Adrenal gland (tissue), 9 donors: ENCODE measurements at regions not wholly inside any gene's neighbourhood (a gene's known extent, or its start where the extent isn't known, plus 50 kb on each side); places are given as distances from the start of the nearest gene placed in this dataset.

ENCODE experiments used
- DNase-seq, 7 donors: peaks; one replicate each; pipeline ENCODE4 v3.0.0-alpha.2; 2019 to 2020
- H3K27ac ChIP-seq, 5 donors: fragments of 200-600 bp; sonication (generic) in 4 of 5; 1 replicate in 3 of 5; 2 replicates in 2 of 5; pipeline versions ENCODE4 v1.5.1 to v1.8.0; 2016 to 2020; ENCODE audit warnings: mild to moderate bottlenecking in 1 of 5
- H3K27me3 ChIP-seq: fragments of 200-600 bp; 2 replicates; pipeline ENCODE4 v1.8.0; 2021
- H3K36me3 ChIP-seq, 2 donors: fragments of 200-600 bp; replicated peaks in 1 of 2; 1 replicate in 1 of 2; 2 replicates in 1 of 2; pipeline versions ENCODE4 v1.5.1 to v1.8.0; 2018 to 2022
- H3K4me1 ChIP-seq, 2 donors: fragments of 200-600 bp; replicated peaks in 1 of 2; 1 replicate in 1 of 2; 2 replicates in 1 of 2; pipeline versions ENCODE4 v1.5.1 to v1.8.0; 2018 to 2021
- H3K4me3 ChIP-seq, 4 donors: fragments of 200-600 bp; sonication (generic) in 3 of 4; one replicate each; pipeline ENCODE4 v1.5.1; 2016 to 2018
- H3K9me3 ChIP-seq, 3 donors: fragments of 200-600 bp; sonication (generic) in 1 of 3; replicated peaks in 1 of 3; 1 replicate in 2 of 3; 2 replicates in 1 of 3; pipeline versions ENCODE4 v1.5.1 to v1.8.0; 2016 to 2021
- POLR2A ChIP-seq, 2 donors: fragments of 450-650 bp; IDR thresholded peaks; one replicate each; pipeline ENCODE4 v1.6.1; 2017; ENCODE audit warnings: antibody characterized with exemption in 2 of 2, mild to moderate bottlenecking in 2 of 2, moderate library complexity in 1 of 2
- WGBS, 4 donors: extraction: QIAGEN DNeasy Blood & Tissue Kit in 2 of 4; methylation state at CpG; one replicate each; pipeline versions ENCODE4 v1.1.5 to v1.1.7; 2013 to 2017; 5-methylcytosine and 5-hydroxymethylcytosine counted together
- intact Hi-C, 2 donors: fragments of 100-400 bp; cut with DNase I; formaldehyde crosslinking; loops; one replicate each; pipeline versions ENCODE4 v1.14.1 to v1.15.0; 2022 to 2023
- TF ChIP-seq, protein P1 (sequence below), 6 experiments: fragments of 450-650 bp in 4 of 6; fragments of 200-600 bp in 2 of 6; sonication (generic) in 1 of 6; IDR thresholded peaks; 1 replicate in 5 of 6; 2 replicates in 1 of 6; pipeline versions ENCODE4 v1.5.1 to v1.8.0; 2016 to 2021; ENCODE audit warnings: antibody characterized with exemption in 6 of 6, mild to moderate bottlenecking in 2 of 6, moderate library complexity in 1 of 6
- donor health status: healthy with polysubstance abuse.
- donor health status: Bipolar disorder and iron deficiency.
- donor health status: DM: yes; HTN: yes; CAD: no.
- donor health status: DM: no; HTN: no; CAD: no.
- donor health status: DM: no; HTN: no; CAD: no.

DNA sequence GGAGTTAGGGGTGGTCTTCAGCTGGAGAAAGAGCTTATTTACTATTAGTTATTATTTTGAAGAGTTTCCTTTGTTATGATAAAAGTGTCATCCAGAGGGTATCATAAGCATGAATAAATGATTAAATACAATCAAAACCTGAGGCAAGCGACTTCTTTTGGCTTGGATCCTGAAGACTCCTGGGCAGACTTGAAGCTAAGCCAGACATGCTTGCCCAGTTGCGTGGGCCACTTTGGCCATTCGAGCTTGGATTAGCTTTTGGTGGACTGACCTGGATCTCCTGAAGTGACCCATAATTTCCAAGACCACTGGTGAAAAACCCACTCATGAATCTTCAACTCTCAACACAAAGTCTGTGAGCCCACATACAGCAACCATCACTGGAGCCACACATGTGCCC lies 335.8 kb downstream of the NR2F1-AS1 start:
- peak overlapping the region in 2 of 5 donors; percentile 35 to 45 for H3K27ac ChIP-seq

GRCh38 chr5:93243481-93243880 lies 337.5 kb downstream of the NR2F1-AS1 start:
- intact Hi-C loops = no loop called here
- no peak for TF ChIP-seq POLR2A (IDR thresholded peaks at IDR 0.05)
- TF ChIP-seq, protein P1, sequence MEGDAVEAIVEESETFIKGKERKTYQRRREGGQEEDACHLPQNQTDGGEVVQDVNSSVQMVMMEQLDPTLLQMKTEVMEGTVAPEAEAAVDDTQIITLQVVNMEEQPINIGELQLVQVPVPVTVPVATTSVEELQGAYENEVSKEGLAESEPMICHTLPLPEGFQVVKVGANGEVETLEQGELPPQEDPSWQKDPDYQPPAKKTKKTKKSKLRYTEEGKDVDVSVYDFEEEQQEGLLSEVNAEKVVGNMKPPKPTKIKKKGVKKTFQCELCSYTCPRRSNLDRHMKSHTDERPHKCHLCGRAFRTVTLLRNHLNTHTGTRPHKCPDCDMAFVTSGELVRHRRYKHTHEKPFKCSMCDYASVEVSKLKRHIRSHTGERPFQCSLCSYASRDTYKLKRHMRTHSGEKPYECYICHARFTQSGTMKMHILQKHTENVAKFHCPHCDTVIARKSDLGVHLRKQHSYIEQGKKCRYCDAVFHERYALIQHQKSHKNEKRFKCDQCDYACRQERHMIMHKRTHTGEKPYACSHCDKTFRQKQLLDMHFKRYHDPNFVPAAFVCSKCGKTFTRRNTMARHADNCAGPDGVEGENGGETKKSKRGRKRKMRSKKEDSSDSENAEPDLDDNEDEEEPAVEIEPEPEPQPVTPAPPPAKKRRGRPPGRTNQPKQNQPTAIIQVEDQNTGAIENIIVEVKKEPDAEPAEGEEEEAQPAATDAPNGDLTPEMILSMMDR (IDR thresholded peaks at IDR 0.05) = no peak
- Histone ChIP-seq H3K9me3 (no peaks in the 10 kb centered on the region), H3K4me1 (no peaks in the 10 kb centered on the region), H3K36me3 (no peaks in the 10 kb centered on the region), H3K27me3 (no peaks in the 10 kb centered on the region), H3K4me3 (no peak overlapping the region), H3K27ac (peak overlapping the region in 1 of 5 donors; percentile 36)
- 55 to 84% (median 73%) methylated on average over 1 of the region's 1 CpG for WGBS, 4 donors
- DNase-seq = no peak

More for the DNA sequence above, 335.8 kb downstream of the NR2F1-AS1 start:
- Histone ChIP-seq H3K9me3 (no peaks in the 10 kb centered on the region), H3K36me3 (no peaks in the 10 kb centered on the region), H3K27me3 (no peaks in the 10 kb centered on the region), H3K4me1 (peaks cover 0 to 9% of the 10 kb centered on the region in 2 donors), H3K4me3 (no peak overlapping the region)
- no peak for DNase-seq
- WGBS, 4 donors = 80 to 85% (median 84%) methylated on average over 3 of the region's 3 CpGs
- intact Hi-C loops = no loop called here
- TF ChIP-seq POLR2A (IDR thresholded peaks at IDR 0.05) = no peak
- TF ChIP-seq, protein P1 (IDR thresholded peaks at IDR 0.05) = no peak

DNA sequence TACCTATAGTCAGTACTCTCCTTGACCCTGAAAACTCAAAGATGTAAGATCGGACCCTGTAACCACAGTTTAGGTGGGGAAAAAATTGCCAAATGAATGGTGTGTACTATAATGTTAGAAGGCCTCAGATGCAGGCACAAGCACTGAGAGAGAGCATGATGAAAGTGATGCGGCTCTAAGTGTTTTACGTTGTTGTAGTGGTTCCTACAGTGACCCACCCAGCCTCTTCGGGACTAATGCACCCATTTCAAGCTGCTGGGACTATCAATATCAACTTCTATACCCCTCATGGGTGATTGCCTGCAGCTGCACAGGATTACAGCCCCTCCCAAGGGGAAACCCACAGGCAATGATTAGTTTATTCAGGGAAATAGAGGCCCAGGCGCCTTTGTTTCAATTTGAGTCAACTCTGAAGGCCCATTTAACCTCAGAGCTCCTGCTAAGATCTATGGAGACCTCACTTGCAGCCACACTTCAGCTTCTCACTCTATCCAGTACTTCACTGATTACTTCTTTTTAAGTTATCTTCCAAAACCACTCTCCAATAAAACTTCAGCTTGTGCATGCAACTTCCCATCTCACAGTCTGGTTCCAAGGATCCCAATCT lies 340.7 kb downstream of the NR2F1-AS1 start:
- Histone ChIP-seq H3K27ac (no peak overlapping the region), H3K4me1 (no peaks in the 10 kb centered on the region), H3K36me3 (no peaks in the 10 kb centered on the region), H3K27me3 (no peaks in the 10 kb centered on the region), H3K4me3 (no peak overlapping the region), H3K9me3 (no peaks in the 10 kb centered on the region)
- TF ChIP-seq POLR2A (IDR thresholded peaks at IDR 0.05) = no peak
- TF ChIP-seq, protein P1 (IDR thresholded peaks at IDR 0.05) = no peak
- 84 to 87% (median 84%) methylated on average over 5 of the region's 5 CpGs for WGBS, 4 donors
- DNase-seq = no peak
- intact Hi-C loops = no loop called here

DNA sequence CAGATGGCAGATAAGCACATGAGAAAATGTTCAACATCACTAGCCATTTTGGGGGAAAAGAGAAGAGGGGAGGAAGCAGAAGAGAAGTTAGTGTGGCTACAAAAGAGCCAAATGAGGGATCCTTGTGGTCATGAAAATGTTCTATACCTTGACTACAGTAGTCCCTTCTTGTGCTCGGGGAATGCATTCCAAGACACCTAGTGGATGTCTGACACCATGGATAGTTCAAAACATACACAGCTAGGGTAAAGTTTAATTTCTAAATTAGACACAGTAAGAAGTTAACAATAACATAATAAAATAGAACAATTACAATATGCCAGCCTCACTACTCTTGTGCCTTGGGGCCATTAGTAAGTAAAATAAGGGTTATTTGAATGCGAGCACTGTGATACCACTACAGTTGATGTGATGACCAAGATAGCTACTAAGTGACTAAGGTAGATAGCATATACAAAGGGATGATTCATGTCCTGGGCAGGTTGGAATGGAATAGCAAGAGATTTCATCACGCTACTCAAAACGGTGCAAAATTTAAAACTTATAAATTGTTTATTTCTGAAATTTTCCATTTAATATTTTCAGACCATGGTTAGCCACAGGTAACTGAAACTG lies 344.1 kb downstream of the NR2F1-AS1 start:
- TF ChIP-seq, protein P1 (IDR thresholded peaks at IDR 0.05) = no peak
- no peak for TF ChIP-seq POLR2A (IDR thresholded peaks at IDR 0.05)
- 90 to 98% (median 95%) methylated on average over 4 of the region's 4 CpGs for WGBS, 4 donors

More for the DNA sequence above, 344.1 kb downstream of the NR2F1-AS1 start:
- H3K36me3 ChIP-seq = no peaks in the 10 kb centered on the region
- H3K4me1 ChIP-seq = no peaks in the 10 kb centered on the region
- DNase-seq = no peak
- intact Hi-C loops = no loop called here
- H3K9me3 ChIP-seq = no peaks in the 10 kb centered on the region
- no peaks in the 10 kb centered on the region for H3K27me3 ChIP-seq
- no peak overlapping the region for H3K4me3 ChIP-seq
- H3K27ac ChIP-seq = no peak overlapping the region
